ENCODE measurements at regions not wholly inside any gene's neighbourhood (a gene's known extent, or its start where the extent isn't known, plus 50 kb on each side); places are given as distances from the start of the nearest gene placed in this dataset.

DNA sequence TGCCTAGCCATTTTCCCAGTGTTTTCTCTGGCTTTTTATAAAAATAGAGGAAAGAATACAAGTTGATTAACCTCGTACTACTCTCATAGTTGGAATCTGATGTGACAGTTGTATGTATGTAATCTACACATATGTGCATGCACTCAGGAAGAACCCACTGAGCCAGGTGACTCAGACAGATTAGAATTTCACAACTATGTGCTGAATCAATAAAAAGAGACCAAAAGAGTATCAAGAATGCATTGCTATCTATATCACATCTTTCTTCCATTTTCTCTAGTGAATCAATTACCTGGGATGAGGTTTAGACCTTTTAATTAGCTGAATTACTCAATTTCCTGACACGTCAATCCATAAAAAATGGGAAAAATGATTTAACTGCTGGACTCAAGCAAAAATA lies 319.3 kb upstream of the ATP10A start:
- TF ChIP-seq, protein P1, sequence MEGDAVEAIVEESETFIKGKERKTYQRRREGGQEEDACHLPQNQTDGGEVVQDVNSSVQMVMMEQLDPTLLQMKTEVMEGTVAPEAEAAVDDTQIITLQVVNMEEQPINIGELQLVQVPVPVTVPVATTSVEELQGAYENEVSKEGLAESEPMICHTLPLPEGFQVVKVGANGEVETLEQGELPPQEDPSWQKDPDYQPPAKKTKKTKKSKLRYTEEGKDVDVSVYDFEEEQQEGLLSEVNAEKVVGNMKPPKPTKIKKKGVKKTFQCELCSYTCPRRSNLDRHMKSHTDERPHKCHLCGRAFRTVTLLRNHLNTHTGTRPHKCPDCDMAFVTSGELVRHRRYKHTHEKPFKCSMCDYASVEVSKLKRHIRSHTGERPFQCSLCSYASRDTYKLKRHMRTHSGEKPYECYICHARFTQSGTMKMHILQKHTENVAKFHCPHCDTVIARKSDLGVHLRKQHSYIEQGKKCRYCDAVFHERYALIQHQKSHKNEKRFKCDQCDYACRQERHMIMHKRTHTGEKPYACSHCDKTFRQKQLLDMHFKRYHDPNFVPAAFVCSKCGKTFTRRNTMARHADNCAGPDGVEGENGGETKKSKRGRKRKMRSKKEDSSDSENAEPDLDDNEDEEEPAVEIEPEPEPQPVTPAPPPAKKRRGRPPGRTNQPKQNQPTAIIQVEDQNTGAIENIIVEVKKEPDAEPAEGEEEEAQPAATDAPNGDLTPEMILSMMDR (IDR thresholded peaks at IDR 0.05; ENCODE audit: poor library complexity, severe bottlenecking) = no peak
- no peak for TF ChIP-seq EZH2 (IDR thresholded peaks at IDR 0.05; ENCODE audit: borderline replicate concordance, insufficient read depth, low read length, poor library complexity, severe bottlenecking)
- TF ChIP-seq POLR2AphosphoS5 (IDR thresholded peaks at IDR 0.05) = no peak

Data from neural cell (in vitro differentiated cells).